ENCODE measurements at regions not wholly inside any gene's neighbourhood (a gene's known extent, or its start where the extent isn't known, plus 50 kb on each side); places are given as distances from the start of the nearest gene placed in this dataset.
A peak's percentile ranks its signal among the peaks of the same experiment; 100 is the strongest.

DNA sequence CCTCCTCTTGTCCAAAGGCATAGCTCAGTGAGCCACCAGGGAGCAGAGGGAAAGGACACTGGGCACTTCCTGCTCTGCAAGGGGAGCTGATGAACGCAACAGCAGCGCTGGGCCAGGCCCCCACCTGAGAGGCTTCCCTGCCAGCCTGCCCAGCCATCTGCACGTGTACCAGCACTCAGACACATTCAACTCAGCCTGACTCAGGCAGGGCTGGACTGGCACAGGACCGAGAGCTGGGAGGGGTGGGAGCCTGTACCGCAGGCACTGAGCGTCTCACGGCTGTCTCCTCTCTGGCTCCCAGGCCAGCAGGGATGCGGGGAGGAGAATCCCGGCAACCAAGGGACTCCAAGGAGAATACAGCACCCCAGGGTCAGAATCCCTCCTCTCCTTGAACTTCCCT is 411.8 kb downstream of the CTTN start:
- no peak for ATAC-seq

DNA sequence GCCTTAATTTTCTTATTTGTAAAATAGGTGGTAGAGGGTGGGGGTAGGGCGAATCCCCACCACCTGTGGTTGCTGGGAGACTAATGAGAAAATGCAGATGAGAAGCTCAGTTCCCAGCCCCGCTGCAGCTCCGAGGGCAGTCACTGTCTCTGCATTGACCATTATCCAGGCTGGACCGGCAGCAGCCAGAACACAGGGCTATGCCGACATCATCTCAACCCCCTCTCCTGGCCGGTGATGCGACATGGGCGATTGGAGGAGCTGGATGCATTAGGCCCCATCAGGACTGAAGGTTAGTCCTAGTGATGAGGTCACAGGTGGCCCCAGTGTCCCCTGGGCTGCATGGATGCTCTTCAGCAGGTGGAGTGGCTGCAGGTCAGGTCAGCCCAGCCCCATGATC is 412.4 kb downstream of the CTTN start:
- ATAC-seq, result no peak

DNA sequence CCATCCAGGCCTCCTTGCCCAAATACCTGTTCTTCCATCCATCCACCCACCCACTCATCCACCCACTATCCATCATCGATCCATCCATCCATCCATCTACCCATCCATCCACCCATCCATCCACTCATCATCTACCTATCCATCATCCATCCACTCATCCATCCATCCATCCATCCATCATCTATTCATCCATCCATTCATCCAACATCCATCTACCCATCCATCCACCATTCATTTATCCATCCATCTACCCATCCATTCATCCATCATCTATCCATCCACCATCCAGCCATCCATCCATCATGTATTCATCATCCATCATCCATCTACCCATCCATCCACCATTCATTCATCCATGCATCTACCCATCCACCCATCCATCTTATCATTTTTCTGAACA is 413.2 kb downstream of the CTTN start:
- ATAC-seq, result no peak

DNA sequence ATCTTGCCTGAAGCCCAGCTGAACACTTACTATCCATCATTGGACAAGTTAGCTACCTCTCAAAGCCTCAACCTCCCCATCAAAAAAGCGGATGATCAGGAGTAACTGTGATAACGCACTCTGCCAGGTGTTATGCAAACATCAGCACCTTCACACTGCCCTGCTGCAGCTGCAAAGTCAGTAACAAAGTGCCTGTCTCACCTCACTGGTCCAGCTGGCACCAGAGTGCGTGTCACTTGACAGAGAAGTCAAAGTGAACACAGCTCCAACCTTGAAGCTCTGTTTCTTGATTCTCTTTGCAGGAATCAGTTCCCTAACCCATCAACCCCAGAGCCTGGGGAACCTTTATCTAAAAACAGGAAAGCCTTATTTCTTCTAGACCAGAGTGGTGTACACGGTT is 413.6 kb downstream of the CTTN start:
- ATAC-seq, result no peak

DNA sequence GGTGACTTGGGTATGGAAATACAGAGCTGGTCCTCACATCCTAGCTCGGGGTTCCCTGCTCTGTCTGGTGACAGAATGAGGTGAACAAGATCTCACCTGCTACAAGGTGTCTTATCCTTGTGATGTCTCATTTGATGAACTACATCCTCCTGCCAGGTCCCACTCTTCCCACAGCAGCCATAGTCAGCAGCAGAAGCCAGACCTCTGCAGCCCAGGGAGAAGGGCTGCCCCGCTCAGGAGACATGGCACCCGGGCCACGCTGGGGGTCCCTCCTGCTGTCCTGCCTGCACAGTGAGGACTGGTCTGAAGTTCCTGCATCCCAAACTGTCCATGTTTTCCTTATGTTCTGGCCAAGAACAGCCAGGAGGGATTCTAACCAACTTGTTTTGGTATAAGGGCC is 414.1 kb downstream of the CTTN start:
- no peak for ATAC-seq

DNA sequence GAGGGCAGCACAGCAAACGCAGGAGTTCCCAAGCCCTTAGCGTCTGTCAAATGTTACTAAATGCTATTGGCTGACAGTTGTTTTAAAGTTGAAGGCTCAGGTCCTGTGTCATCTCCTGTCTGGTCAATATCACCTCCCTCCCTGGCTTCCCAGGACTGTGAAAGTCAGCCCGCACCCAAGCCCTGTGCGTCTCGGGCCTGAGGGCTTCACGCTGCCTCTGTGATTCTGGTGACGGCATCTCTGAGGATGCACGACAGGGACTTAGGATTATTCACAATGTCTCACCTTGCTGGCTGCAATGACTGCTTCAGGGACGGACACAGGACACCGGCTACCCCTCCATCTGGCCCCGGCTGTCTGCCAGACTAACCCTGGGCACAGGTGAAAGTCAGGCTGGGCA is 415.3 kb downstream of the CTTN start:
- no peak for ATAC-seq

DNA sequence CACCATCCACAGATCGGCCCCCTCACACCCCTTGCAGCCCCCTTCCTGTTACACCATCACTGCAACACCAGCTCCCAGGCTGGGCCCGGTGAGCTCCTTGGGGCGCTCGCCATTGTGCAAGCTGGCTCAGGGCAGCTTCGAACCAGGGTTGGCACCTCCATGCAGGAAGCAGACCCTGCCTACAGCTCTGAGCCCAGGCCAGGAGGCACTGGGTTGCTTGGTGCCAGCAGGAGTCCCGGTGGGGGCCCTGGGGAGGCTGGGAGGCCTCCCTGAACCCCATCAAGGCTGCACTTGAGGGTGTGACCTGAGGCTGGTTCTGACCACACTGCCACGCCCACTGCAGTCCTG is 417.1 kb downstream of the CTTN start:
- ATAC-seq, result no peak

DNA sequence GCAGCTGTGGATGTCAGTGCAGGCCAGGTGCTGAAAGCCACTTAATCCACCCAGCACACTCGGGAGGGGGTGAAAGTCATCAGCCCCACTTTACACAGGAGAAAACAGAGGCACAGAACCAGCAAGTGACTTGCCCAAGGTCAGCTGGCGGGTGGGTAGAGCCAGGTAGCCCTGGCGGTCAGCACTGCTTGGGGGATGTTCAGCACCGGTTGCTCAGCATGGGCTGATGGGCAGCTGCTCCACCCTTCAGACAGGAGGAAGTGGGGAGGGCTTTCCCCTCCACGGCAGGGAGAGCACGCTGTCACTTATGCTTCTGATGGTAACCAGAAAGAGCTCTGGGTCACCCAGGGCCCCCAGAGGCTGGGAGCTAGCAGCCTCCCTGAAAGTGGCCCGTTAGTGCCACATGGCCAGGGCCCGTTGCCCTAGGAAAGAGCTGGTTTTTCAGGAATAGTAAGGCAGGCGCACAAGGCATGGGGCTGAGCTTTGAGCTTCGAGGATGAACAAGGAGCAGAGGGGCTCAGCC is 417.9 kb downstream of the CTTN start:
- ATAC-seq, result no peak

DNA sequence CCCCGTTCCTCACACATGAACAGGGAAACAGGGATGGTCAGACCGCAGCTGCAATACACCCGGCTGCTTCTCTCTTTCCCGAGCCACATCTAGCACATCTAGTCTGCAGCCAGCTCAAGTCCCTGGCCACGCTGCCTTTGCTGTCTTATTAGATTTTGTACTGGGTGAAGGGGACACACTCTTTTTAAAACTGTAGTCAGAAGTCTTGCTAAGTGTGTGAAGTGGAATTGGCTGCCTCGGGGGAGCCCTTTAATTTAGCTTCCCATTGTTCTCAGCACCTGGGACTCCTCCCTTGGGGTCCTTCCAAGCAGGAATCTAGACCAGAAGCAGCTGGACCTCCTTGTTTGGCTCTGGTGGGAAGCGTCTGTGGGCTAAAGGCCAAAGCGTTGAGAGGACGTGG is 420.0 kb downstream of the CTTN start:
- no peak for ATAC-seq

DNA sequence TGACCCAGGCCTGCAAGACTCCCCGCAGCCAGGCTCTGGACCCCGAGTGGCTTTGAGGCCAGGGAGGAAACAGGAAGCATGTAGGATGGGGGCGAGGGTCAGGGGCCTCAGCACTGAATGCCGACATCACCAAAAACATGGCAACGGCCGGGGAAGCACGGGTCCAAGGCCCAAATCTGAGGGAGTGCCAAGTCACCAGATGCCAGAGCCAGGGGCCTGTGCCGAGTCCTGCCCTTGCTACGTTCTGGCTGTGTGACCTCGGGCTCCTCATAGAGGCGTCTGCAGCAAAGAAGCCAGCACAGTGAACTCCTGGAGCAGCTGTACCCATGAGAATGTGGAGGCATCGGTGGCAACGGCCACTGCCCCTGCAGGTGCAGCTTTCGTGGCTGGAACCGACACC is 420.7 kb downstream of the CTTN start:
- no peak for ATAC-seq

DNA sequence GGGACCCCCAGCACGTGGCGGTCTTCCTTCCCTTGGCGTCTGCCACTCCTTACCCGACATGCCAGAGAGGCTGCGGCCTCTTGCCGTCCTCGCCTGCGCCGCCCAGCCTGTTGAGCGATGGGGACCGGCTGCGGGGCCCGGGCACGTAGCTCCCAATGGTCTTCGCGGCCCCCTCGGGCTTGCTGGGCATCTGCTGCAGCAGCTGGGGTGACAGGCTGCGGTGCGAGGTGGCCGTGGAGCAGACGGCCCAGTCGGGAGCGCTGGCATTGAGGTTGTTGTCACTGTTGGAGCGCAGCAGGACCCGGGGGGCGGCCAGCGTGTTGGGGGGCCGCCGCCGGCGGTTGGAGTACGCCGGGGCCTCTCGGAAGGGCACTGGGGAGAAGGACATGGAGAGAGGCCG is 422.0 kb downstream of the CTTN start:
- ATAC-seq, result no peak

DNA sequence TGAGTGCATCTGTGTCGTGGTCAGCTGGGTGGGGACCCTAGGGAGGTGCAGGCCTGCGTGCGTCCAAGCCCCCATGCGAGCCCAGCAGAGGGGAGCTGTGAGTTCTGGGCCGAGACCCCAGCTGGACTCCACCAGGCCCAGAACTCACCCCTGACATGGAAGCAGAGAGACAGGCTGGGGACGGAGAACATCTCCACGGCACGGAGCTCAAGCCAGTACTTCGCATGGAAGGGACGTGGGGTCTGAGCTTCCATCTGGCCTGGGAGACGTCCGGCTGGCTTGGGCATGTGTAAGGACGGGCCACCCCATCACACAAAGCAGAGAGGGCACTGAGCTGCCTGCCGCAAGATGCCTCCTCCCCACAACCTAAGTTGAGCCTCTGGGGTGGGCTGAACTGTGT is 422.4 kb downstream of the CTTN start:
- no peak for ATAC-seq

DNA sequence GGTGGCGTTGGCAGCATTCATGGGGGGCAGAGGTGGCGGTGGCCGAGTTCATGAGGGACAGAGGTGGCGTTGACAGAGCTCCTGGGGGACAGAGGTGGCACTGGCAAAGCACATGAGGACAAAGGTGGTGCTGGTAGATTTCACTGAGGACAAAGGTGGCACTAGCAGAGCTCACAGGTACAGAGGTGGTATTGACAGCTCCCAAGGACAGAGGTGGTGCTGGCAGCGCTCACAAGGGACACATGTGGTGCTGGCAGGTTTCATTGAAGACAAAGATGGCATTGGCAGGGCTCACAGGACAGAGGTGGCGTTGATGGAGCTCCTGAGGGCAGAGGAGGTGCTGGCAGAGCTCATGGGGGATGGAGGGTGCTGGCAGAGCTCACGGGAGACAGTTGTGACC is 425.4 kb downstream of the CTTN start:
- no peak for ATAC-seq

DNA sequence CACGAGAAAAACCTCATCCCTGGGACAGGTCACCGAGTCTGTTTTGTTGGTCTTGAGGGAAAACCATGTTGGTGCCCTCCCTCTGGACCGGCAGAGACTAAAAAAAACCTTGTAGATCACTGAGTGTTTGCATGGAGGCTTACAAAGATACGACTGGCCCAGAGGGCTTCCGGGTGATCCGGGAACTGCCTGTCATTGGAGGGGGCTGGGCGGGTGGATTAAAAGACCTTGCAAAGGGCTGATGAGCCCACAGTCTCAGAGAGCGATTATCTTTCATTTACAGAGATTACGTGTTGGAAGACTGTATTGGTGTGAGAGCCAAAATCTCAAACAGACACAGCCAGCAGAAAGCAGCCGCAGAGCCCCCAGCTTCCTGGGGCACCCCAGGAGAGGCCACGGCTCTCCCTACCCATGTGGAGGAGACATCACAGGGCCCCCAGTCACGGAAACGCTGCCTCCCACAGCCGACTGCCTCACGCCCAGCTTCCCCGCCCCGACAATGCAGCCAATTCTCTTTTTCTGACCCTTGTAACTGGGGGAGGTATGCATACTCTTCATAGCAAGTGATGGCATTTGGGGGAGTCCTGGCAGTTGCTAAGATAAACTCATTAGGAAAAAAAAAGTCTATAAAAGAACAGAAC is 426.4 kb downstream of the CTTN start:
- ATAC-seq, result no peak

DNA sequence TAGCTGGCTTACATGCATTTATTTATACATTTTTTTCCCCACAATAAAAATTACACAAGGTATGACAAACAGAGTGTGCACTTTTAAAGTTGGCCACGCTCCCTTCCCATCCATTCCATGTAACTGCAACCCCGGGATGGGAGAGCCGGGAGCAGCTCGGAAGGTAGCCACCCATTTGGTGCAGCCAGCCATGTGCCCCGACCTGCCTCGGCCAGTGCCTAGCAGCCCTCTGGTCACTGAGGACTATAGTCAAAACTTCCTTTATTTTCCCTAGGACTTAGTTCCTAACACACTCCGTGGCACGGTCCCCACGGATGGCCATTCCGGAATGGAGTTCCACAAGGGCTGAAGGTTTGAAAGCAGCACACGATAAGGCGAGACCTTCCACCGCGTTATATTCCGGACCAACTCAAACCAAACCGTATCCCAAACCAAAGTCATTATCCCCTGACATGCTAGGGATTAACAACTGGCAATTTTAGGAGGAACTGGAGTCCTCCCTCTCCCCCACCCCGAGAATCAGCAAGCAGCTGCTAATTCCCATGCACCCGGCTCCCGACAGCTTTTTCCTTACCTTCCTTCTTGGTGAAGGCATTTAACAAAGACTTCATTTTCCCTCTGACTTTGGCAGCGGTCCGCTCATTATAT is 426.4 kb downstream of the SHANK2 start:
- no peak for ATAC-seq

DNA sequence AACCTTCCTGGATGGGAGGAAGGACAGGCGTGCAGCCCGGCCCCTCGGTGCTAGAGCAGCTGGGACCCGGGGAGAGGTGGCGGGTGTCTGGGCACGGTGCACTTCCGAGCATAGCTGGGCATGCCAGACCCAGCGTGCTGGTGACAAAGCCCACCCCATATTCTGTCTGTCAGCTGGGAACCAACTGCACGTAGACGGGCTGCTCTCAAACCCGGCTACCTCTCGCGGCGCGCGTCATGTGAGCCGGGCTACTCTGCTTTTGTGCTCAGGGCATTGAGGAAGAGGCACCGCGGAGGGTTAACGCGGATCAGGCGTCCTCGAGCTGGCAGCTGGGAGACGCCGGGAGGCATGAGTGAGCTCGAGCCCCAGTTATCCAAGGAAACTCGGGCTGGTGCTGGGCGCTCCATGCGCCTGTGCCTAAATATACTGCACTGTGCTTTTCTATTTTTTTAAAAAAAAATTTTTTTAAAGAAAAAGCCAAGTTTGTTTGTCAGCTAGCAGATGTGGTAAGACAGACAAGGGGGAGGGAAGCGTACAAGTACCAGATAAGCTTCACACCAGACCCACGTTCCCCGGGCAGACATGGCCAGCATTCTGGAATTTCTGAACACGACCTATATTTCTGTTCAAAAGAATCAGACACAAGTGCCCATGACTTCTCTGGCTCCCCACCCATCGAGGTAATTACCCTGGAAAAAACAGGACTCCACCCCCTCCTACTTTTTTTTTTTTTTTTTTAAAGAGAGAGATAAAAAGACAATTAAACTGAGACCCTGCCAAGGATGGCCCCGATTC is 425.6 kb downstream of the SHANK2 start:
- ATAC-seq, result peak; percentile 33

DNA sequence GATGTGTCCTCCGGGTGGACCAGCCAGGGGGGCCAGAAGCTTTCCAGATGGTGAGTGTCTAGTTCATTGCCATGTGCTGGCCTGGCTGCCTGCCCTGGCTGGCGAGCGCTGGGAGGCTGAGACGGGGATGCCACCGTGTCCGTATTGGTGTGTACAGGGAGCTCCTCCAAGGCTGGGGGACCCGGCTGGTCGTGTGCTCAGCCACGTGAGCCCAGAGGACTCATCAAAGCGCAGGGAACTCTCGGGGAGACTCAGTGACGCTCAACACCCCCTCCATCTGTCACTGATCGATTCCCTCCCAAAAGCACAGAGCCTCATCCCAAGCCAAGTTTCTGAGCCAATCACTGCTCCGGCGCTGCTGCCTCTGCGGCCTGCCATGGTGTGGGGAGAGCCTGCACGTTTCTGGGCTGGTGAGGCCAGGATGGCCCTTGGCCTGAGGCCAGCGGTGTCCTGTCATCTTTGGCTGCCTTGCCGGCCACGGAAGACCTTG is 423.7 kb downstream of the SHANK2 start:
- ATAC-seq, result no peak

DNA sequence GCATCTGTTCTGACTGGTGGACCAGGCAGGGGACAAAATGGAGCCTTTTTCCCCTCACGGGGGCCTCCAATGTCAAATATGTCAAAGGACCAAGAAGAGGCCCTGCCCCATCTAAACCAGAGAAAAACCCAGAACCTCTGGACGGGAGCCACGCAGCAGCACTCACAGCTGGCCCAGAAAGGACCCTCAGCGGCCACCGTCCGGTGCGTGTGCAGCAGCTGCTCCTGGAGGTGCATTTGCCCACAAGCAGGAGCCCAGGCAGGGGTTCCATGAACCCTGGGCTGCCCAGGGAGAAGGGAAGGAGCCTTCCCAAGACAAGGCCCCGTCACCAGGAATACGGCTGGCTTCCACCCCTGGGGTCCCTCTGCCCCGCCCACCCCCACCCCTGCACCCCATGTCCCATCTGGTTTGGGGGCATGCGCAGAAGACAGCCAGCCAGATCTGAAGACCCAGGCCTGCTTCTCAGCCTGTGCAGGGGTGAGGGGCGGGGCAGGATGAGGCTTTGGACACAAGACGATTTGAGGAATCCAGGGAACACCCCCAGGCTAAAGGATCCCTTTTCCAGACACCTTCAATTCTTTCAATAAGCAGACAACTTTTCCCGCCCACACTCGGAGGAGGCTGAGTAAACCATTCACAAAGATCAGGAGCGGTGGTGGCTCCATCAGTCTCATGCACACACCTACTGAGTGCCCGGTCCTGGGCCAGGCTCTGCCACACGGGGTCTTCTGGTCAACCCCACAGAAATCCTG is 423.1 kb downstream of the SHANK2 start:
- ATAC-seq, result no peak

DNA sequence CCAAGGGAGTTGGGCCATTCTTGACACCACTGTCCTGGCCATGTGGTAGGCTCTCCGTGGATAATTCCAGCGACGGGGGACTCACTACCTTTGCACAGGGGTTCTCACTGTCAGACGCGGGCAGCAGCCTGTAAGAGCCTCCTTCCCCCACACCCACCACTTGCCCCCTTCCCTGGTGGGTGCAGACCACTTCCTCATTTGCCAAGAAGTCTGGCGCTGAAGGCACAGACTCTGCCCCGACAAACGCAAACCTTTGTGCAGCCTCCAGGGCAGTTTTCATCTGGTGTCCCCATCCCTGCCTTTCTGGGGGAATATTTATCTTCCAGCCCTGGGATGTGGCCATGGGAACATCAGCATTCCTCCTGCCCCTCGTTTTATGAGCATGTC is 422.5 kb downstream of the SHANK2 start:
- no peak for ATAC-seq

DNA sequence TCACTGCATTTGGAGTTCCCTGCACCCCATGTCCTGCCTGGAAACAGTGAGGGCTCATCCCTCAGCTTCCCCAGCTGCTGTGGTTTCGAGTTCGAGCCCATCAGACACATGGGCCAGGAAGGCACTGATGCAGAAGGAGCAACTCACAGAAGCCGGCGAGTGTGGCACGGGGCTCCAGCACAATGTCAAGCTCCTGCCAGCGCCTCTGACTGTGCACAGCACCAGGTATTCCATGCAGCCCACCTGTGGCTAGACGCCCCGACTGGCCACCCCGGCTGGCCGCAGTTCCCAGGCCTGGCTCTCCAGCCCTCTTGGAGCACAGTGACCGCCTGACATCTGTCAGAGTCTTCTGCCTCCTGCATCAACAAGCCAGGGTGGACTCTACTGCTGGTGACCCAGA is 419.4 kb downstream of the SHANK2 start:
- ATAC-seq, result no peak

DNA sequence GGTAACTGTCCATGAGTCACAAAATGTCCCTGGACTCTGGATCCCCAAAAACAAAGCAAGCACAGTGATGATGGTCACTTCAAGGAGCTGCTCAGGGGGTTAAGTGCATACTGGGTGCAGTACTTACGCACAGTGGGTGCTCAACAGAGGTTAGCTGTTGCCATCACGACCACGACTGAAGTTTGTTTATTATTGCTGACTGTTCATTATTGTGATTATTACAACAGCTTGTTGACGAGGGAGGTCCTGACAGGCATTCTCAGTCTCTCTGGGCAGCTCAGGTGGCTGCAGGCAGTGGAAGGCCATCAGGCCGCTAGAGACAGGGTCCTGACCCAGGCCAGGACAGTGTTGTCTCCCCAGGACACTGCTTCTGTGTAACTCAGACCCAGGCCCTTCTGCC is 418.8 kb downstream of the SHANK2 start:
- no peak for ATAC-seq

DNA sequence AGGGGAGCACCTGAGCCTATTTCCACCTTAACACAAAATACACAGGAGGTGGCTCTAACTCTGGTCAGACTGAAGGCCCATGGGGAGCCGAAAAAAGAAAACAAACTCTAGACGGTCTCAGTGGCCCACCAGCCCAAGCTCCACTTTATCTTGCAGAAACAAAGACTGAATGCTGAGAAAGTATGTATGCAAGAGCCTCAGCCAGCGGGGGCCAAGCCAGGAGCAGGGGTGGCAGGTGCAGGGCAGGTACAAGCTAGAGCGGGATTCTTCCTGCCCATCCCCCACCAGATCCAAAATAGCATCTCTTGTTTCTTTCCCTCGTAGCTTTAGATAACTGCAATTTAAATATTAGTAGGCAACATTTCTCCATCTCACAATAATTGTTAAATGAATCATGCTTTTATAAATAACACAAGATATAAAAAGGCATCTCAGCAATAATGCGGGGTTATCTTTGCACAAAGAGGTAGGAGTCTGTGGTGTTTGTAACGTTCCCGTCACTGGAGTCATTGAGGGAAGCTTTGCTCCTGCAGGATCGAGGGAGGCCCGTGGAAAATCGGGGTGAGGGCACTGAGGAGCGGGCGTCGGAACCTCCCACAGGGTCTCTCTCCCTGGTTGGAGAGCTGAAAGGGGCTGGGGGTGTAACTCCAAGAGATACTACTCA is 418.0 kb downstream of the SHANK2 start:
- ATAC-seq, result no peak
